ENCODE measurements at regions not wholly inside any gene's neighbourhood (a gene's known extent, or its start where the extent isn't known, plus 50 kb on each side); places are given as distances from the start of the nearest gene placed in this dataset.

- no peak for DNase-seq (ENCODE audit: low read depth in 3 of 3)
Measured at GRCh38 chr2:128380061-128380889, 61.6 kb upstream of the HS6ST1 start.

GRCh38 chr2:128380961-128381938 is 62.6 kb upstream of the HS6ST1 start:
- no peak for DNase-seq (ENCODE audit: low read depth in 3 of 3)

- DNase-seq (ENCODE audit: low read depth in 3 of 3) = no peak
Measured at GRCh38 chr2:128384446-128384845, 65.8 kb upstream of the HS6ST1 start.

GRCh38 chr2:128384956-128385355 is 66.3 kb upstream of the HS6ST1 start:
- DNase-seq (ENCODE audit: low read depth in 3 of 3) = no peak

- DNase-seq (ENCODE audit: low read depth in 3 of 3) = no peak
Measured at GRCh38 chr2:128385365-128385764, 66.7 kb upstream of the HS6ST1 start.

GRCh38 chr2:128386066-128386465 is 67.4 kb upstream of the HS6ST1 start:
- DNase-seq (ENCODE audit: low read depth in 3 of 3) = no peak

- no peak for DNase-seq (ENCODE audit: low read depth in 3 of 3)
Measured at GRCh38 chr2:128388499-128388941, 69.9 kb upstream of the HS6ST1 start.

GRCh38 chr2:128389388-128390086 is 70.9 kb upstream of the HS6ST1 start:
- no peak for DNase-seq (ENCODE audit: low read depth in 3 of 3)

- no peak for DNase-seq (ENCODE audit: low read depth in 3 of 3)
Measured at GRCh38 chr2:128390256-128390990, 71.8 kb upstream of the HS6ST1 start.

GRCh38 chr2:128390991-128391630 is 72.4 kb upstream of the HS6ST1 start:
- no peak for DNase-seq (ENCODE audit: low read depth in 3 of 3)

GRCh38 chr2:128391679-128392078 is 73.0 kb upstream of the HS6ST1 start:
- no peak for DNase-seq (ENCODE audit: low read depth in 3 of 3)

- DNase-seq (ENCODE audit: low read depth in 3 of 3) = no peak
Measured at GRCh38 chr2:128392207-128392606, 73.5 kb upstream of the HS6ST1 start.

GRCh38 chr2:128394007-128394730 is 75.5 kb upstream of the HS6ST1 start:
- no peak for DNase-seq (ENCODE audit: low read depth in 3 of 3)

GRCh38 chr2:128395196-128395595 is 76.5 kb upstream of the HS6ST1 start:
- no peak for DNase-seq (ENCODE audit: low read depth in 3 of 3)

GRCh38 chr2:128395640-128396499 is 77.2 kb upstream of the HS6ST1 start:
- DNase-seq (ENCODE audit: low read depth in 3 of 3) = no peak

GRCh38 chr2:128396500-128396891 is 77.8 kb upstream of the HS6ST1 start:
- DNase-seq (ENCODE audit: low read depth in 3 of 3) = no peak

- DNase-seq (ENCODE audit: low read depth in 3 of 3) = no peak
Measured at GRCh38 chr2:128396946-128397345, 78.3 kb upstream of the HS6ST1 start.

GRCh38 chr2:128399256-128399655 is 80.6 kb upstream of the HS6ST1 start:
- DNase-seq (ENCODE audit: low read depth in 3 of 3) = no peak

- DNase-seq (ENCODE audit: low read depth in 3 of 3) = no peak
Measured at GRCh38 chr2:128399690-128400291, 81.1 kb upstream of the HS6ST1 start.
